Upper lobe of left lung (tissue), 6 donors: ENCODE measurements at regions not wholly inside any gene's neighbourhood (a gene's known extent, or its start where the extent isn't known, plus 50 kb on each side); places are given as distances from the start of the nearest gene placed in this dataset.

Experiments used
- ATAC-seq, 2 donors: fragments of 200-7000 bp; cut with Tn5 transposase; one replicate each; pipeline ENCODE4 v1.9.1; 2022; ENCODE audit warnings: mild to moderate bottlenecking in 2 of 2, moderate library complexity in 2 of 2; ENCODE audit not compliant: low FRiP score in 2 of 2
- DNase-seq, 2 donors: peaks; one replicate each; pipeline ENCODE4 v3.0.0-alpha.2; 2019 to 2020
- H3K27ac ChIP-seq, 4 donors: fragments of 200-600 bp; sonication (generic); one replicate each; pipeline ENCODE4 v1.5.1; 2016 to 2019
- H3K27me3 ChIP-seq, 4 donors: fragments of 200-600 bp; sonication (generic); one replicate each; pipeline ENCODE4 v1.5.1; 2017 to 2019
- H3K36me3 ChIP-seq, 4 donors: fragments of 200-600 bp; sonication (generic); one replicate each; pipeline ENCODE4 v1.5.1; 2016 to 2019
- H3K4me1 ChIP-seq, 4 donors: fragments of 200-600 bp; sonication (generic); one replicate each; pipeline ENCODE4 v1.5.1; 2018 to 2019
- H3K4me3 ChIP-seq, 4 donors: fragments of 200-600 bp; sonication (generic); one replicate each; pipeline ENCODE4 v1.5.1; 2017 to 2019; ENCODE audit warnings: mild to moderate bottlenecking in 2 of 4, moderate library complexity in 1 of 4
- H3K9me3 ChIP-seq, 4 donors: fragments of 200-600 bp; sonication (generic); one replicate each; pipeline ENCODE4 v1.5.1; 2018 to 2019
- EP300 ChIP-seq, 4 donors: sonication (generic); formaldehyde crosslinking; IDR thresholded peaks; one replicate each; pipeline ENCODE4 v1.5.1; 2017; ENCODE audit warnings: antibody characterized with exemption in 4 of 4, control low read depth in 2 of 4
- POLR2A ChIP-seq, 4 donors: fragments of 450-650 bp; IDR thresholded peaks; one replicate each; pipeline ENCODE4 v1.5.1; 2016 to 2017; ENCODE audit warnings: antibody characterized with exemption in 4 of 4, mild to moderate bottlenecking in 2 of 4
- POLR2AphosphoS5 ChIP-seq, 2 donors: sonication (generic); formaldehyde crosslinking; IDR thresholded peaks; one replicate each; pipeline ENCODE4 v1.5.1; 2017; ENCODE audit warnings: antibody characterized with exemption in 2 of 2
- WGBS, 2 donors: methylation state at CpG; one replicate each; pipeline ENCODE4 v1.1.5; 2017 to 2018; 5-methylcytosine and 5-hydroxymethylcytosine counted together
- TF ChIP-seq, protein P1 (sequence below), 6 experiments: fragments of 450-650 bp in 4 of 6; fragments of 200-600 bp in 2 of 6; sonication (generic) in 2 of 6; IDR thresholded peaks; one replicate each; pipeline ENCODE4 v1.5.1; 2016 to 2019; ENCODE audit warnings: antibody characterized with exemption in 6 of 6
- donor health status: DM: no; HTN: no; CAD: no; lungs with moderate emphysema.
- donor health status: DM: no; HTN: yes; CAD: no; lungs with severe emphysema.

DNA sequence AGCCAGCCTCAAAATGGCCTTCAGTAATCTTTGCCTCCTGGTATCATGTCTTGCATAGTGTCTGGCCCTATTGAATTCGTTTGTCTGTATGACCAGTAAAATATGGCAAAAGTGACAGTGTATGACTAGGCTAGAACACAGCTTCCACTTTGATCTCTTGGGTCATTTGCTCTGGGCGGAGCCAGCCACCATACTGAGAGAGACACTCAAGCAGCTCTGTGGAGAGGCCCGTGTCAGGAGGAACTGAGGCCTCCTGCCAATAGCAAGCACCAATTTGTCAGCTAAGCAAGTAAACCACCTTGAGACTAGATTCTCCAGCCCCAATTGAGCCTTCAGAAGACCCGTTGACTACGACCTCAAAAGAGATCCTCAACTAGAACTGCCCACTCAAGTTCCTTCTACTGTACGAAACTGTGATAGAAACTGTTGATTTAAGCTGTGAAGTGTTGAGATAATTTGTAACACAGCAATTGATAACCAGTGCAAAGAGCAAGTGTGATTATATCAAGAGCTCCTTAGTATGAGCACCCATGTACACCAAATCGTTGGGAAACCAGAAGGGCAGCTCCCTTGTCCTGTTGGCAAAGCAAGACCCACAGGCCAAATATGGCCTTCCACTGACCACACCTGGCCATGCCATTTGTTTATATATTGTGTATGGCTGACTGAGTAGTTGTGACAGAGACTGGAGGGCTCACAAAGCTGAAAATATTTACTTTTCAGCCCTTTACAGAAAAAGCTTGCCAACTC is 52.7 kb upstream of the SERBP1 start:
- peak in 1 of 2 donors; percentile 57 for DNase-seq
- Histone ChIP-seq H3K27ac (no peak overlapping the region), H3K4me1 (peaks cover 0 to 7% (median 6%) of the 10 kb centered on the region in 4 donors), H3K27me3 (no peaks in the 10 kb centered on the region), H3K4me3 (no peak overlapping the region), H3K9me3 (no peaks in the 10 kb centered on the region), H3K36me3 (no peaks in the 10 kb centered on the region)
- TF ChIP-seq EP300 (IDR thresholded peaks at IDR 0.05) (no peak), POLR2AphosphoS5 (IDR thresholded peaks at IDR 0.05) (no peak), POLR2A (IDR thresholded peaks at IDR 0.05) (no peak)
- TF ChIP-seq, protein P1, sequence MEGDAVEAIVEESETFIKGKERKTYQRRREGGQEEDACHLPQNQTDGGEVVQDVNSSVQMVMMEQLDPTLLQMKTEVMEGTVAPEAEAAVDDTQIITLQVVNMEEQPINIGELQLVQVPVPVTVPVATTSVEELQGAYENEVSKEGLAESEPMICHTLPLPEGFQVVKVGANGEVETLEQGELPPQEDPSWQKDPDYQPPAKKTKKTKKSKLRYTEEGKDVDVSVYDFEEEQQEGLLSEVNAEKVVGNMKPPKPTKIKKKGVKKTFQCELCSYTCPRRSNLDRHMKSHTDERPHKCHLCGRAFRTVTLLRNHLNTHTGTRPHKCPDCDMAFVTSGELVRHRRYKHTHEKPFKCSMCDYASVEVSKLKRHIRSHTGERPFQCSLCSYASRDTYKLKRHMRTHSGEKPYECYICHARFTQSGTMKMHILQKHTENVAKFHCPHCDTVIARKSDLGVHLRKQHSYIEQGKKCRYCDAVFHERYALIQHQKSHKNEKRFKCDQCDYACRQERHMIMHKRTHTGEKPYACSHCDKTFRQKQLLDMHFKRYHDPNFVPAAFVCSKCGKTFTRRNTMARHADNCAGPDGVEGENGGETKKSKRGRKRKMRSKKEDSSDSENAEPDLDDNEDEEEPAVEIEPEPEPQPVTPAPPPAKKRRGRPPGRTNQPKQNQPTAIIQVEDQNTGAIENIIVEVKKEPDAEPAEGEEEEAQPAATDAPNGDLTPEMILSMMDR (IDR thresholded peaks at IDR 0.05): no peak
- 65 to 74% methylated on average over 7 of the region's 7 CpGs for WGBS, 2 donors
- peak in 1 of 2 donors; percentile 69 for ATAC-seq

DNA sequence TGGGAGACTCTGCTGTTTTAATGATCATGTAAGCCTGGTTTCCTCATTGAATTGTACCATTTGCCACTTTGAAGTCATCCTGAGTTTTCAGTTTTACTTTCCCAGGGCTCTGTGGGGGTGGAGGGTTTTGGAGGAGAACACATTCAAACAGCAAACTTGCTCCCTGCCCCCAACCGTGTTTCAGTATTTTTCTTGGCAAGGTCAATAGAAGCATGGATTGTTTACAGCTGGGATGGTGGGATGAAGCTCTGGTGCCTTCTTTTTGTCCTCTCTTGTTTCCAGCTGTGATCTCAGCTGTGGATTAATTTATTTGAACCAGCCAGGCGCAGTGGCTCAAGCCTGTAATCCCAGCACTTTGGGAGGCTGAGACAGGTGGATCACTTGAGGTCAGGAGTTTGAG is 54.3 kb upstream of the SERBP1 start:
- Histone ChIP-seq H3K27ac (no peak overlapping the region), H3K4me1 (peaks cover 0 to under 1% (median under 1%) of the 10 kb centered on the region in 4 donors), H3K4me3 (no peak overlapping the region), H3K36me3 (no peaks in the 10 kb centered on the region), H3K9me3 (no peaks in the 10 kb centered on the region), H3K27me3 (no peaks in the 10 kb centered on the region)
- DNase-seq (no peak), ATAC-seq (no peak)
- 65 to 71% methylated on average over 2 of the region's 2 CpGs for WGBS, 2 donors
- no peak for TF ChIP-seq POLR2AphosphoS5 (IDR thresholded peaks at IDR 0.05)
- no peak for TF ChIP-seq POLR2A (IDR thresholded peaks at IDR 0.05)
- no peak for TF ChIP-seq EP300 (IDR thresholded peaks at IDR 0.05)
- TF ChIP-seq, protein P1 (IDR thresholded peaks at IDR 0.05): no peak

DNA sequence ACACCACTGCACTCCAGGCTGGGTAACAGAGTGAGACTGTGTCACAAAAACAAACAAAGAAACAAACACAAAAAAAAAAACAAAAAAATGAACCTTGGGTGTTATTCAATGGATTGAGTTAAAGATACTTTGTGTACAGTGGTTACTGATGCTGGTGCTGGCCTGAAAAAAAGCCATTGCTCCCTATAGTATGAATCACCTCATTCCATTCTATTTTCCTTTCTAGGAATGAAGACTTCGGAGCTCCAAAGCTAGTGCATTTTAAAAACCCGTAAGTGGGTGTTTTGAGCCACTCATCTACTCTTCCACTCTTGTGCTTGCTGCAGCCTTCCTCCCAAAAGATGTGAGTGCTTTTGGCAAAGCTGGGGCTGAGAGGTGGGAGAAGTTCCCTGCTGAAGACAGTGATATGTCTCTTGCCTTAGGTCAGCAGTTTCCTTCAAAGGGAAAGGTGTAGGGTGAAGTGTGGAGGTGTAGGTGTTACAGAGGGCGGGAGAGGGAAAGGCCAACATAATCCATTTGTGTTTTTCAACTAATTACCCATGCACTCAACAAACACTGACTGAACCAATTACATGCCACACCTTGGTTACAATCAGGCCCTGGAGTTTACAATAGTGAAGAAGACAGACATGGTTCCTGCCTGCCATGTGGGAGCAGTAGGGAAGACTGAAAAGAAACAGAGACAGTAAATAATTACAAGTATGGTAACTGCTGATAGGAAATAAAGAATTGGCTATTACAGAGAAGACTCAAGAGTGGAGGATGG is 55.0 kb upstream of the SERBP1 start:
- no peak for DNase-seq
- H3K27me3 ChIP-seq: no peaks in the 10 kb centered on the region
- WGBS, 2 donors: 91 to 94% methylated on average over 3 of the region's 3 CpGs
- TF ChIP-seq EP300 (IDR thresholded peaks at IDR 0.05) (no peak), POLR2AphosphoS5 (IDR thresholded peaks at IDR 0.05) (no peak), POLR2A (IDR thresholded peaks at IDR 0.05) (no peak)
- TF ChIP-seq, protein P1 (IDR thresholded peaks at IDR 0.05): no peak
- no peak for ATAC-seq
- no peaks in the 10 kb centered on the region for H3K4me1 ChIP-seq
- no peaks in the 10 kb centered on the region for H3K36me3 ChIP-seq
- H3K27ac ChIP-seq: no peak overlapping the region
- H3K4me3 ChIP-seq: no peak overlapping the region
- H3K9me3 ChIP-seq: no peaks in the 10 kb centered on the region

DNA sequence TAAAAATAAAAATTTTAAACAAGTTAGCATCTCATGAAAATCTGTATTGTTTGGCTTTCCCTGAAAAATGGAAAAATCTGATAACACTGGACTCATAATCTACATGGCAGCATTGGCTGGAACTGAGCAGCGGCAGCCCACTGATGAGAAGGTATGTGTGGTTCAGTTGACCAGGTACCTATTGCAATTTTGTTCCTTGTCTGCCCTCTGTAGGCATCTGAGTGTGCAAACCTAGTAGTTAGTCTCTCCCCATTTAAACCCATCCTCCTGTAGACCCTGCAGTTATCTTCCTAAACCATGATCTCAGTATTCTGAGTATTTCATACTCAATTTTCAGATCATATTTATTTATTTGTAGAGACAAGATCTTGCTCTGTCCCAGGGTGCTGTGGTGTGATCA is 59.4 kb upstream of the SERBP1 start:
- Histone ChIP-seq H3K9me3 (no peaks in the 10 kb centered on the region), H3K4me1 (no peaks in the 10 kb centered on the region), H3K27me3 (no peaks in the 10 kb centered on the region), H3K36me3 (no peaks in the 10 kb centered on the region), H3K4me3 (no peak overlapping the region), H3K27ac (no peak overlapping the region)
- TF ChIP-seq EP300 (IDR thresholded peaks at IDR 0.05) (no peak), POLR2AphosphoS5 (IDR thresholded peaks at IDR 0.05) (no peak), POLR2A (IDR thresholded peaks at IDR 0.05) (no peak)
- TF ChIP-seq, protein P1 (IDR thresholded peaks at IDR 0.05): peak in 3 of 6 experiments; percentile 25 to 40 (median 30)
- ATAC-seq: peak in 1 of 2 donors; percentile 54
- no peak for DNase-seq
- 13% methylated on average over 1 of the region's 1 CpG for WGBS, 2 donors
